GM18505 (cell line): ENCODE measurements at regions not wholly inside any gene's neighbourhood (a gene's known extent, or its start where the extent isn't known, plus 50 kb on each side); places are given as distances from the start of the nearest gene placed in this dataset.

Experiments
- ATAC-seq: cut with Tn5 transposase; IDR thresholded peaks from one replicate; pipeline ENCODE4 v1.9.1; 2021; ENCODE audit not compliant: unreplicated experiment
- POLR2A ChIP-seq: IDR thresholded peaks from 4 replicates; pipeline ENCODE4 v1.6.1; 2011; ENCODE audit warnings: borderline replicate concordance; ENCODE audit not compliant: insufficient read depth, insufficient read length; ENCODE audit errors: extremely low read depth

DNA sequence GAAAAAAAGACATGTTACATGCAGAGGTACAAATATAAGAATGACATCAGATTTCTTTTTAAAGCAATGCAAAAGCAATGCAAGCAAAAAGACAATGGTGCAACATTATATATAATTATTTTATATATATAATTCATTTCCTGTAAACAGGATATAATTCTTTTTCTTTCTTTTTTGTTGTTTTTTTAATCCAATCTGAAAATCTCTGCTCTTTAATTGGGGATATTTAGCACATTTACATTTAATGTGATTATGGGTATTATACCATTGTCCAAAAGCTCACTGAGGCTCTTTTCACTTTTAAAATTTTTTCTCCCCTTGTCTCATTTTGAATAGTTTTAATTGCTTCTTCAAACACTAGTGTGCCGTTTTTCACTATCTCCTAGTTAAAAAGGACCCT lies 148.9 kb downstream of the FGF18 start:
- no peak for ATAC-seq
- TF ChIP-seq POLR2A, result no peak

DNA sequence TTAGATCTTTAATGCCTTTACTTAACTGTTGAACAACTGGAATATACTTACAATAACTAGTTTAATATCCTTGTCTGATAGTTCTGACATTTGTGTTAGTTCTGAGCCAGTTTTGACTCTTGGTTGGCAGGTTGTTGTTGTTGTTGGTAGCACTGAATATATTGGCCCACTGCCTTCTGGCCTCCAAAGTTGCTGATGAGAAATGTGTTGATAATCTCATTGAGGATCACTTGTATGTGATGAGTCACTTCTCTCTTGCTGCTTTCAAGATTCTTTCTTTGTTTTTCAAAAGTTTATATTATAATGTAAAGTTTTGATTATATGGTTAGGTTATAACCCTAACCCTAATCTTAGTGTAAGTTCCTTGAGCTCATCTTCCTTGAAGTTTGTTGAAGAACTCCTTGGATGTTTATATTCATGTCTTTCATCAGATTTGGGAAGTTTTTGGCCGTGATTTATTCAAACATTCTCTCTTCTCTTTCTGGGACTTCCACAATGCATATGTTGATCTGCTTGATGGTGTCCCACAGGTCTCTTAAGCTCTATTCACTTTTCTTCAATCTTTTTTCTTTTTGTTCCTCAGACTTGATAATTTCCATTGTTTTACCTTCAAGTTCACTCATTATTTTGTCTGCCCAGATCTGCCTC lies 149.7 kb downstream of the FGF18 start:
- no peak for ATAC-seq
- no peak for TF ChIP-seq POLR2A

- no peak for TF ChIP-seq POLR2A
- no peak for ATAC-seq
Observed at GRCh38 chr5:171570244-171570825, 150.9 kb downstream of the FGF18 start.

- no peak for ATAC-seq
- no peak for TF ChIP-seq POLR2A
Observed at GRCh38 chr5:171571663-171572062, 152.2 kb downstream of the FGF18 start.

GRCh38 chr5:171573021-171573420 lies 153.6 kb downstream of the FGF18 start:
- TF ChIP-seq POLR2A, result no peak
- no peak for ATAC-seq

- TF ChIP-seq POLR2A, result no peak
- no peak for ATAC-seq
Observed at GRCh38 chr5:171573451-171574225, 154.2 kb downstream of the FGF18 start.

DNA sequence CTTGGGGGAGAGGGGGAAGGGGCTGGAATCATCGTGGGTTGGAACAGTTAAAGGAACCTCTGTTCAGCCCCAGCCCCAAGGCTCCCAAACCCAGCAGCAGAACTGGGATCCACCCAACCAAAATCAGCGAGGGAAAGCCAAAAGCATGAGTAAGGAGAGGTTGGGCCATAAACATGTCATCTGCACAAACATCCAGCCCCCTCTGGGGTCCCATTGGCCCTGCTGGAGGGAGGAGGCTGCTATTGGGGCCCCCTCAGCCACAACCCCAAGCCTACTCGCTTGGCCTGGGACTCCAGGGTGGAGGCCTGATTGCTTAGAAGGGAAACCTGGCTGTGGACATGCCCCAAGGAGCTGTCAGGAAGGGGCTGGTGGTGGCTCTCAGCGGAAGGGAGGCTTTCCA lies 154.9 kb downstream of the FGF18 start:
- ATAC-seq, result no peak
- TF ChIP-seq POLR2A, result no peak

- TF ChIP-seq POLR2A, result no peak
- no peak for ATAC-seq
Observed at GRCh38 chr5:171575386-171575785, 155.9 kb downstream of the FGF18 start.

GRCh38 chr5:171575808-171576207 lies 156.4 kb downstream of the FGF18 start:
- no peak for TF ChIP-seq POLR2A
- ATAC-seq, result no peak

- TF ChIP-seq POLR2A, result no peak
- no peak for ATAC-seq
Observed at GRCh38 chr5:171577042-171577758, 157.8 kb downstream of the FGF18 start.

DNA sequence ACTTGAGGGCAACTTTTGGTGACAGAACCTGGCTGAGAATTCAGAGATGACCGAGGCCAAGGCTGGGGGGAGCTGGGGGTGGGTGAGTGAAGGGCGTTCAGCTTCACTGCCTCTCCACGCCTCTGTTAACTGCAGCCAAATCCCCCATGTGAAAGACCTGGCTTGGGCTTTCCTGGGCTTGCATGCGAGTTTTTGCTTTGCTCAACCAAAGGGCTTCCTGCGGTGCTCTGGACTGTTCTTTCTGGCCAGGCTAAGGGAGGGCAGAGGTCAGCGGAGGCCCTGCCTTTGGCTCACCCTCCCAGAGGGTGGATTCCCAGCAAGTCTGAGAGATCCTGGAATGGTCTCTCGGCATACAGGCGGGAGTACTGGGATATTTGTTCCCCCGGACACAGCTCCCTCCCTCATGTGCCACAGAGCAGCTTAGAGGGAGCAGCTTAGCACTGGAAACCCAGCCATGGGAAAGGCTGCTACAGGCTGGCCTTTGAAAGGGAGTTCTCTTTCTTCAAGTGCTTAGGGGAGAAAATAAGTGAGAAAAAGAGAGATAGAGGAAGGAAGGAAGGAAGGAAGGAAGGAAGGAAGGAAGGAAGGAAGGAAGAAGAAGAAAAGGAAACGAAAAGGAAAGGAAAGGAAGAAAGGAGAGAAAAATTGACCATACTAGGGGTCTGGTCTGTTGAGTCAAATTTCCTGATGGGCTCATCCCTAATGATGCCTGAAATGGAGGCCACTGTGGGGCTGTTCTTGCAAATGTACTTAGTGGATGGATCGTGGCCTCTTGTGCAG lies 158.8 kb downstream of the FGF18 start:
- no peak for ATAC-seq
- no peak for TF ChIP-seq POLR2A

- ATAC-seq, result no peak
- TF ChIP-seq POLR2A, result no peak
Observed at GRCh38 chr5:171578829-171579491, 159.5 kb downstream of the FGF18 start.
